ENCODE measurements at regions not wholly inside any gene's neighbourhood (a gene's known extent, or its start where the extent isn't known, plus 50 kb on each side); places are given as distances from the start of the nearest gene placed in this dataset.

- H3K27ac ChIP-seq (ENCODE audit: low read depth, low read length): no peak overlapping the region
- intact Hi-C loops (cut with micrococcal nuclease): no loop called here
- ChIA-PET RAD21 (ENCODE audit: low non-redundant PET in 1 of 2, low total read pairs in 2 of 2, uncharacterized antibody in 2 of 2, unreplicated experiment in 2 of 2) (no interaction called here), CTCF (no interaction called here), POLR2A (no interaction called here)
- no peaks in the 10 kb centered on the region for H4K20me1 ChIP-seq (ENCODE audit: insufficient read depth)
- TF ChIP-seq ATF3 (IDR thresholded peaks at IDR 0.05) (no peak), ELF1 (IDR thresholded peaks at IDR 0.05; ENCODE audit: borderline replicate concordance, low read depth) (no peak), EZH2 (IDR thresholded peaks at IDR 0.05) (no peak), RAD21 (IDR thresholded peaks at IDR 0.05; ENCODE audit: low read depth) (no peak), SRF (IDR thresholded peaks at IDR 0.05; ENCODE audit: low read depth) (no peak), EZH2phosphoT487 (IDR thresholded peaks at IDR 0.05; ENCODE audit: borderline replicate concordance) (no peak)
- no peaks in the 10 kb centered on the region for H3K79me2 ChIP-seq (ENCODE audit: insufficient read depth, low read length)
- H3K4me1 ChIP-seq (ENCODE audit: control insufficient read depth in 1 of 2, insufficient read depth in 2 of 2, low read length in 2 of 2): peaks cover 0 to under 1% of the 10 kb centered on the region in 2 experiments; a peak in 2 of 4 replicates
- no peak for ATAC-seq
- no peak overlapping the region for H3K4me2 ChIP-seq (ENCODE audit: low read length)
- no peaks in the 10 kb centered on the region for H3K27me3 ChIP-seq (ENCODE audit: insufficient read depth, low read length)
- no TSS peak for BruUV-seq (replicated peaks)
- H3K9me2 ChIP-seq (ENCODE audit: insufficient read depth): no peaks in the 10 kb centered on the region
- H2AFZ ChIP-seq (ENCODE audit: low read depth, low read length, poor library complexity, severe bottlenecking): no peak overlapping the region
- no peaks in the 10 kb centered on the region for H3K36me3 ChIP-seq (ENCODE audit: control insufficient read depth in 1 of 2, insufficient read depth in 2 of 2, low read length in 2 of 2)
- no peak overlapping the region for H3K4me3 ChIP-seq (replicated peaks in 1 of 2; ENCODE audit: low read depth in 1 of 2, low read length in 2 of 2)
- H3K9ac ChIP-seq (ENCODE audit: low read length): no peak overlapping the region
- DNase-seq (ENCODE audit: low read depth, low spot score): no peak
- no peaks in the 10 kb centered on the region for H3K9me3 ChIP-seq (ENCODE audit: control insufficient read depth in 1 of 2, insufficient read depth in 1 of 2, low read depth in 1 of 2, low read length in 2 of 2)
Observed at GRCh38 chr1:193706766-193707165, 520.4 kb upstream of the B3GALT2 start.

- Histone ChIP-seq H4K20me1 (ENCODE audit: insufficient read depth) (no peaks in the 10 kb centered on the region), H3K79me2 (ENCODE audit: insufficient read depth, low read length) (no peaks in the 10 kb centered on the region), H3K9me2 (ENCODE audit: insufficient read depth) (no peaks in the 10 kb centered on the region), H3K36me3 (ENCODE audit: control insufficient read depth in 1 of 2, insufficient read depth in 2 of 2, low read length in 2 of 2) (no peaks in the 10 kb centered on the region), H3K27me3 (ENCODE audit: insufficient read depth, low read length) (no peaks in the 10 kb centered on the region), H3K9ac (ENCODE audit: low read length) (no peak overlapping the region), H3K4me3 (replicated peaks in 1 of 2; ENCODE audit: low read depth in 1 of 2, low read length in 2 of 2) (no peak overlapping the region), H3K9me3 (ENCODE audit: control insufficient read depth in 1 of 2, insufficient read depth in 1 of 2, low read depth in 1 of 2, low read length in 2 of 2) (no peaks in the 10 kb centered on the region), H3K4me1 (ENCODE audit: control insufficient read depth in 1 of 2, insufficient read depth in 2 of 2, low read length in 2 of 2) (peaks cover 7 to 13% of the 10 kb centered on the region in 2 experiments), H3K4me2 (ENCODE audit: low read length) (no peak overlapping the region), H3K27ac (ENCODE audit: low read depth, low read length) (no peak overlapping the region), H2AFZ (ENCODE audit: low read depth, low read length, poor library complexity, severe bottlenecking) (no peak overlapping the region)
- POLR2A ChIA-PET: interaction anchor here (1.1 kb wide), 1 partner anchor 9 kb away, joined by 5 read pairs; no protein-coding TSS in a partner anchor
- no peak for TF ChIP-seq POLR2A (IDR thresholded peaks at IDR 0.05; ENCODE audit: borderline replicate concordance, extremely low read depth, insufficient read depth, insufficient read length)
- CTCF ChIA-PET: no interaction called here
- BruUV-seq (replicated peaks): no TSS peak
- RAD21 ChIA-PET (ENCODE audit: low non-redundant PET in 1 of 2, low total read pairs in 2 of 2, uncharacterized antibody in 2 of 2, unreplicated experiment in 2 of 2): no interaction called here
- DNase-seq (ENCODE audit: low read depth, low spot score) (no peak), ATAC-seq (no peak)
- intact Hi-C loops (cut with micrococcal nuclease): no loop called here
Observed at GRCh38 chr1:193705554-193705981, 519.2 kb upstream of the B3GALT2 start.

Data from HCT116 (cell line).